ENCODE measurements at regions not wholly inside any gene's neighbourhood (a gene's known extent, or its start where the extent isn't known, plus 50 kb on each side); places are given as distances from the start of the nearest gene placed in this dataset.

DNA sequence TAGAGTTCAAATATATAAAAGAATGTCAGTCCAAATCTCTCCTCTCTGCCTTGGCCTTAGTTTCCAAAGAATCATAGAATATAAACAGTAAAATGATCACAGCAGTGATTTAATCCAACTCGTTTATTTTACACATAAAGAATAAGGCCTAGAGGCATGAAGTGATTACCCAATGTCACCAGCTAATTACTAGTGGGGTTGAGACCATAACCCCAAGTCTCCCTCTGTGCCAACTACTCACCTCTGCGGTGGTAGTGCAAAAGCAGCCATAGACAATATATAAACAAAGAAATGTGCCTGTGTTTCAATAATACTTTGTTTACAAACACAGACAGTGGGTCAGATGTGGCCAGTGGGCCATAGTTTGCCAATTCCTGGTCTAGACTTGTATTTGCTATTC lies 96.6 kb upstream of the FAT3 start:
- H3K4me3 ChIP-seq (ENCODE audit: control insufficient read depth in 1 of 7, extremely low read depth in 1 of 7, insufficient read depth in 4 of 7, low read depth in 2 of 7, low read length in 6 of 7) = no peak overlapping the region
- POLR2A ChIA-PET = no interaction called here
- CTCF ChIA-PET = interaction anchor here (1.0 kb wide), 1 partner anchor 67 kb away, joined by 3 read pairs; no protein-coding TSS in a partner anchor
- H3K27ac ChIP-seq (ENCODE audit: insufficient read depth in 1 of 2, low read depth in 1 of 2, low read length in 2 of 2, poor library complexity in 1 of 2, severe bottlenecking in 2 of 2) = no peak overlapping the region
- no peaks in the 10 kb centered on the region for H3K27me3 ChIP-seq (replicated peaks in 2 of 5; ENCODE audit: control insufficient read depth in 4 of 5, insufficient read depth in 5 of 5, low read length in 4 of 5)
- H3K4me1 ChIP-seq (ENCODE audit: control extremely low read depth in 1 of 4, control insufficient read depth in 4 of 4, insufficient read depth in 4 of 4, low read length in 3 of 4) = no peaks in the 10 kb centered on the region
- no peak for DNase-seq
- no peaks in the 10 kb centered on the region for H3K9me3 ChIP-seq (ENCODE audit: control extremely low read depth in 1 of 5, control insufficient read depth in 4 of 5, insufficient read depth in 2 of 5, low read depth in 1 of 5, low read length in 4 of 5)
- no CpG with 5 or more reads among the region's 2 CpGs for WGBS (ENCODE audit: insufficient coverage)
- no peaks in the 10 kb centered on the region for H3K36me3 ChIP-seq (ENCODE audit: control insufficient read depth in 4 of 4, insufficient read depth in 4 of 4, low read length in 3 of 4)

DNA sequence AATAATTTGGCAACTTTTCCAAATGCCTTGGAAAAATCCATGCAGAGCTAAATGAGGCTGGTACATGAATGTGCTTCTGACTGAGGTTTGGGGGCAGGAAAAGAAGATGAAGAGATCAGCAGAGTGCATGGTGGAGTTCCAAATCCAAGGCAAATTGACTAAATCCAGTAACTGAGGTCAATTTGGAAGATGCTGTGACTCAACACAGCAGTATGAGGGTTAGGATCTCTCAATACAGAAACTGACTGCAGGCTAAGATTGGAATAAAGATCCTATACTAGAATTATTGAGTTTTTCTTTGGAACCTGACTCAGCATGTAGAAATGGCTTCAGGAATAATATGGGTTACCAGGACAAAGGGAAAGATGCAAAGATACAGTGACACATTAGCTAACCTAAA lies 99.3 kb upstream of the FAT3 start:
- no peak for DNase-seq
- no peaks in the 10 kb centered on the region for H3K4me1 ChIP-seq (ENCODE audit: control extremely low read depth in 1 of 4, control insufficient read depth in 4 of 4, insufficient read depth in 4 of 4, low read length in 3 of 4)
- H3K9me3 ChIP-seq (ENCODE audit: control extremely low read depth in 1 of 5, control insufficient read depth in 4 of 5, insufficient read depth in 2 of 5, low read depth in 1 of 5, low read length in 4 of 5) = no peaks in the 10 kb centered on the region
- H3K27me3 ChIP-seq (replicated peaks in 2 of 5; ENCODE audit: control insufficient read depth in 4 of 5, insufficient read depth in 5 of 5, low read length in 4 of 5) = no peaks in the 10 kb centered on the region
- ChIA-PET CTCF (no interaction called here), POLR2A (no interaction called here)
- no peak overlapping the region for H3K27ac ChIP-seq (ENCODE audit: insufficient read depth in 1 of 2, low read depth in 1 of 2, low read length in 2 of 2, poor library complexity in 1 of 2, severe bottlenecking in 2 of 2)
- no peaks in the 10 kb centered on the region for H3K36me3 ChIP-seq (ENCODE audit: control insufficient read depth in 4 of 4, insufficient read depth in 4 of 4, low read length in 3 of 4)
- no peak overlapping the region for H3K4me3 ChIP-seq (ENCODE audit: control insufficient read depth in 1 of 7, extremely low read depth in 1 of 7, insufficient read depth in 4 of 7, low read depth in 2 of 7, low read length in 6 of 7)

DNA sequence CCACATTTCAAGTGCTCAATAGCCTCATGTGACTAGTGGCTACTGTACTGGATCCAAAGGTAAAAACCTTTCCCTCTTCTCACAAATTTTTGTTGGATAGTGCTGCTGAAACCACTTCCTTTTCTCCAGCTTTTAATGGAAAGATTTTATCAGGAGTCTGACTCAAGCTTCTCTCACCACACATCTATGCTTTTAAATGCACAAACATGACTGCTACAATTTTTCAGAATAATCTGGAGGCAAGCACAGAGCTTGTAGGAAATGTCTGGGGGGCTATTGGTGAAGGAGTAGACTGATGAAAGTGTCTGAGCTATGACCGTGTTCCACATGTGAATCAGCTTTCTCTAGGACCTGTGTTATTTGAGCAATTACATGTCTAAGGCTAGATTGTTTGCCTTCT lies 101.1 kb upstream of the FAT3 start:
- Histone ChIP-seq H3K36me3 (ENCODE audit: control insufficient read depth in 4 of 4, insufficient read depth in 4 of 4, low read length in 3 of 4) (no peaks in the 10 kb centered on the region), H3K9me3 (ENCODE audit: control extremely low read depth in 1 of 5, control insufficient read depth in 4 of 5, insufficient read depth in 2 of 5, low read depth in 1 of 5, low read length in 4 of 5) (no peaks in the 10 kb centered on the region), H3K4me1 (ENCODE audit: control extremely low read depth in 1 of 4, control insufficient read depth in 4 of 4, insufficient read depth in 4 of 4, low read length in 3 of 4) (no peaks in the 10 kb centered on the region), H3K27me3 (replicated peaks in 2 of 5; ENCODE audit: control insufficient read depth in 4 of 5, insufficient read depth in 5 of 5, low read length in 4 of 5) (no peaks in the 10 kb centered on the region), H3K27ac (ENCODE audit: insufficient read depth in 1 of 2, low read depth in 1 of 2, low read length in 2 of 2, poor library complexity in 1 of 2, severe bottlenecking in 2 of 2) (no peak overlapping the region), H3K4me3 (ENCODE audit: control insufficient read depth in 1 of 7, extremely low read depth in 1 of 7, insufficient read depth in 4 of 7, low read depth in 2 of 7, low read length in 6 of 7) (no peak overlapping the region)
- 17% methylated on average over 1 of the region's 1 CpG for WGBS (ENCODE audit: insufficient coverage)
- ChIA-PET CTCF (interaction anchor here (0.6 kb wide), 1 partner anchor 106 kb away, joined by 3 read pairs; no protein-coding TSS in a partner anchor), POLR2A (no interaction called here)
- DNase-seq = no peak

DNA sequence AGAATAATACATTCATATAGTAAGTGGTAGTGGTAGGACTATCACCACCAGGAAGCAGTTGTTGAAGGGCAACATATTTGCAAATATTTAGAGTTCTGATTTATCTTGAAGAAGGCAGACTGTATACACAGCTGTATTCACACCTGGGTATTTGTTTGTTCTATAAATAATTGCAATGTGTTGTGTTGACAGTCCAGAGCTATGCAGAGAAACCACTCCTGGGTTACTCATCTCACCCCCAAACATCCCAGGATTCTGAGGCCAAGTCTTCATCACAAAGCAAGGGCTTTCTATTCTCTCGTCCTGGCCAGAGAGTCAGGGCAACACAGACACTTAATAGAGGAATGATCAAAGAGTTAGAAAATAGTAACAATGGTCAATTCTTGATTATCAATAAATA lies 102.1 kb upstream of the FAT3 start:
- WGBS (ENCODE audit: insufficient coverage) = no CpG with 5 or more reads among the region's 1 CpG
- Histone ChIP-seq H3K36me3 (ENCODE audit: control insufficient read depth in 4 of 4, insufficient read depth in 4 of 4, low read length in 3 of 4) (no peaks in the 10 kb centered on the region), H3K27ac (ENCODE audit: insufficient read depth in 1 of 2, low read depth in 1 of 2, low read length in 2 of 2, poor library complexity in 1 of 2, severe bottlenecking in 2 of 2) (no peak overlapping the region), H3K27me3 (replicated peaks in 2 of 5; ENCODE audit: control insufficient read depth in 4 of 5, insufficient read depth in 5 of 5, low read length in 4 of 5) (no peaks in the 10 kb centered on the region), H3K9me3 (ENCODE audit: control extremely low read depth in 1 of 5, control insufficient read depth in 4 of 5, insufficient read depth in 2 of 5, low read depth in 1 of 5, low read length in 4 of 5) (no peaks in the 10 kb centered on the region), H3K4me1 (ENCODE audit: control extremely low read depth in 1 of 4, control insufficient read depth in 4 of 4, insufficient read depth in 4 of 4, low read length in 3 of 4) (no peaks in the 10 kb centered on the region), H3K4me3 (ENCODE audit: control insufficient read depth in 1 of 7, extremely low read depth in 1 of 7, insufficient read depth in 4 of 7, low read depth in 2 of 7, low read length in 6 of 7) (no peak overlapping the region)
- CTCF ChIA-PET = no interaction called here
- no peak for DNase-seq
- POLR2A ChIA-PET = no interaction called here

DNA sequence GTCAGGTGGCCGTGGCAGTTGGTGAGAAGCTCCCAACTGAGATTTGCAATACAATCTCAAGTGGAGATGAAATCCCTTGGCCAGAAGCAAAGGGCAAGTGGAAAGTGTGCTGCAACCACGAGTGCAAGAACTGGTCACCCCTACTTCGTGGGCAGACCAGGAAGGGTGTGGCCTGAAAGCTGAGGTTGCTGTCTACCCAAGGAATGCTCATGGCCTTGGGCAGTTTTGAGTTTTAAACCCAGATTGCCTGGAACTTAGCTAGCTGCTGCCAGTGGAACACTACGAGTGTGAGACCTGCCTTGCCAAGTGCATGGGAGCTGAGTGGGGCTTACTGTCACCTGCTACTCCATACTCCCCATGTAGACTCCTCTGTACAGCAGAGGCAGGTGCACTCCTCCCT lies 113.3 kb upstream of the FAT3 start:
- H3K27ac ChIP-seq (ENCODE audit: insufficient read depth in 1 of 2, low read depth in 1 of 2, low read length in 2 of 2, poor library complexity in 1 of 2, severe bottlenecking in 2 of 2) = no peak overlapping the region
- DNase-seq = no peak
- no peaks in the 10 kb centered on the region for H3K27me3 ChIP-seq (replicated peaks in 2 of 5; ENCODE audit: control insufficient read depth in 4 of 5, insufficient read depth in 5 of 5, low read length in 4 of 5)
- ChIA-PET CTCF (no interaction called here), POLR2A (no interaction called here)
- no peaks in the 10 kb centered on the region for H3K9me3 ChIP-seq (ENCODE audit: control extremely low read depth in 1 of 5, control insufficient read depth in 4 of 5, insufficient read depth in 2 of 5, low read depth in 1 of 5, low read length in 4 of 5)
- H3K4me3 ChIP-seq (ENCODE audit: control insufficient read depth in 1 of 7, extremely low read depth in 1 of 7, insufficient read depth in 4 of 7, low read depth in 2 of 7, low read length in 6 of 7) = no peak overlapping the region
- H3K36me3 ChIP-seq (ENCODE audit: control insufficient read depth in 4 of 4, insufficient read depth in 4 of 4, low read length in 3 of 4) = no peaks in the 10 kb centered on the region
- H3K4me1 ChIP-seq (ENCODE audit: control extremely low read depth in 1 of 4, control insufficient read depth in 4 of 4, insufficient read depth in 4 of 4, low read length in 3 of 4) = no peaks in the 10 kb centered on the region
- WGBS (ENCODE audit: insufficient coverage) = 73% methylated on average over 4 of the region's 4 CpGs

DNA sequence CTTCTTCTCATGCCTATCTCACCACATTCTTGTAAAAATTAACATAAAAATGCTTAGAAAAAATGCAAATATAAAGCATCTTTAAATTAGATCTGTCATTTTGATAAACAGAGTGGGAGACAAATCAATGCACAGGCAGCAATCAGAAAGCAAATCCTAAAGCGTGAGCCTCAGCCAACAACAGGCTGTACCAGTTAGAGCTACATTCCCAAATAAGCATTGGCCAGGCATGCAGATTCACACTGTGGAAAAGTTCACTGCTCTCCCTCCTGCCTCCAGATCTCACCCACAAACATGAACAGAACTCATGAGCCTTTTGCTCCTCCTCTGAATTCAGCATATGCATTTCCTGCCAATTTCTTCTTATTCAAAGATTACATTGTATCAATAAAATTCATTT lies 115.2 kb upstream of the FAT3 start:
- WGBS (ENCODE audit: insufficient coverage) = 75% methylated on average over 1 of the region's 1 CpG
- Histone ChIP-seq H3K36me3 (ENCODE audit: control insufficient read depth in 4 of 4, insufficient read depth in 4 of 4, low read length in 3 of 4) (no peaks in the 10 kb centered on the region), H3K27ac (ENCODE audit: insufficient read depth in 1 of 2, low read depth in 1 of 2, low read length in 2 of 2, poor library complexity in 1 of 2, severe bottlenecking in 2 of 2) (no peak overlapping the region), H3K27me3 (replicated peaks in 2 of 5; ENCODE audit: control insufficient read depth in 4 of 5, insufficient read depth in 5 of 5, low read length in 4 of 5) (no peaks in the 10 kb centered on the region), H3K9me3 (ENCODE audit: control extremely low read depth in 1 of 5, control insufficient read depth in 4 of 5, insufficient read depth in 2 of 5, low read depth in 1 of 5, low read length in 4 of 5) (no peaks in the 10 kb centered on the region), H3K4me3 (ENCODE audit: control insufficient read depth in 1 of 7, extremely low read depth in 1 of 7, insufficient read depth in 4 of 7, low read depth in 2 of 7, low read length in 6 of 7) (no peak overlapping the region), H3K4me1 (ENCODE audit: control extremely low read depth in 1 of 4, control insufficient read depth in 4 of 4, insufficient read depth in 4 of 4, low read length in 3 of 4) (no peaks in the 10 kb centered on the region)
- ChIA-PET POLR2A (no interaction called here), CTCF (no interaction called here)
- no peak for DNase-seq

DNA sequence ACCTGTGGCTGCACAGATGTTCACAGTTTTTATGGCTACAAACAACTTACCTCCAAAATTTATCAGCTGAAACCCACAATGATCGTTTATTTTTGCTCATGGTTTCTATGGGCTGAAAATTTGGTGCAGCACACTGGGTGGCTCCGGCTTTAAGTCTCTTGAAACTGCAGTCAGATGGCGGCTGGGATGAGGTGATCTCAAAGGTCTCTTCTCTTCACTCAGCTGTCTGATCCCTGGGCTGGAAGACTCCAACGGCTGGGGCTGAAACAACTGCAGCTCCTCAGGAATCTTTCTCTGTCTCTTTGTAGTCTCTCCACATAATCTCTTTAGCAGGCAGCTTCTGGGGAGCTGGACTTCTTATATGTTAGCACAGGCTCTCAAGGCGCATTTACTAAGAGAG lies 117.3 kb upstream of the FAT3 start:
- H3K36me3 ChIP-seq (ENCODE audit: control insufficient read depth in 4 of 4, insufficient read depth in 4 of 4, low read length in 3 of 4) = no peaks in the 10 kb centered on the region
- H3K27me3 ChIP-seq (replicated peaks in 2 of 5; ENCODE audit: control insufficient read depth in 4 of 5, insufficient read depth in 5 of 5, low read length in 4 of 5) = no peaks in the 10 kb centered on the region
- DNase-seq = no peak
- no peaks in the 10 kb centered on the region for H3K4me1 ChIP-seq (ENCODE audit: control extremely low read depth in 1 of 4, control insufficient read depth in 4 of 4, insufficient read depth in 4 of 4, low read length in 3 of 4)
- POLR2A ChIA-PET = no interaction called here
- no peak overlapping the region for H3K27ac ChIP-seq (ENCODE audit: insufficient read depth in 1 of 2, low read depth in 1 of 2, low read length in 2 of 2, poor library complexity in 1 of 2, severe bottlenecking in 2 of 2)
- no peaks in the 10 kb centered on the region for H3K9me3 ChIP-seq (ENCODE audit: control extremely low read depth in 1 of 5, control insufficient read depth in 4 of 5, insufficient read depth in 2 of 5, low read depth in 1 of 5, low read length in 4 of 5)
- CTCF ChIA-PET = no interaction called here
- no peak overlapping the region for H3K4me3 ChIP-seq (ENCODE audit: control insufficient read depth in 1 of 7, extremely low read depth in 1 of 7, insufficient read depth in 4 of 7, low read depth in 2 of 7, low read length in 6 of 7)
- WGBS (ENCODE audit: insufficient coverage) = 97% methylated on average over 4 of the region's 5 CpGs

DNA sequence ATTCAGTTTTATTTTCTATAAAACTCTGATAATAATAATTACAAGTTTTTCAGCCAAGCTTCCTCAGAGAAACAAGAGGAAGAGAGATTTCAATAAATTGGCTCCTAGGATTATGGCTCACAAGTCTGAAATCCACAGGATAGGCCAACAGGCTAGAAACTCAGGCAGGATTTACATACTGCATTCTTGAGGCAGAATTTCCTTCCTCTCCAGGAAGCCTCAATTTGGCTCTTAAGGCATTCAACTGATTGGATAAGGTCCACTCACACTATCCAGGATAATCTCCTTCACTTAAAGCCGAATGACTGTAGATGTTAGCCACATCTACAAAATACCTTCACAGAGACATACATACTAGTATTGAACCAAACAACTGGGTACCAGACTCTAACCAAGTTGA lies 120.3 kb upstream of the FAT3 start:
- no peak overlapping the region for H3K4me3 ChIP-seq (ENCODE audit: control insufficient read depth in 1 of 7, extremely low read depth in 1 of 7, insufficient read depth in 4 of 7, low read depth in 2 of 7, low read length in 6 of 7)
- no peak for DNase-seq
- ChIA-PET POLR2A (no interaction called here), CTCF (no interaction called here)
- H3K27ac ChIP-seq (ENCODE audit: insufficient read depth in 1 of 2, low read depth in 1 of 2, low read length in 2 of 2, poor library complexity in 1 of 2, severe bottlenecking in 2 of 2) = no peak overlapping the region
- H3K36me3 ChIP-seq (ENCODE audit: control insufficient read depth in 4 of 4, insufficient read depth in 4 of 4, low read length in 3 of 4) = no peaks in the 10 kb centered on the region
- no peaks in the 10 kb centered on the region for H3K9me3 ChIP-seq (ENCODE audit: control extremely low read depth in 1 of 5, control insufficient read depth in 4 of 5, insufficient read depth in 2 of 5, low read depth in 1 of 5, low read length in 4 of 5)
- no peaks in the 10 kb centered on the region for H3K27me3 ChIP-seq (replicated peaks in 2 of 5; ENCODE audit: control insufficient read depth in 4 of 5, insufficient read depth in 5 of 5, low read length in 4 of 5)
- WGBS (ENCODE audit: insufficient coverage) = 100% methylated on average over 1 of the region's 1 CpG
- H3K4me1 ChIP-seq (ENCODE audit: control extremely low read depth in 1 of 4, control insufficient read depth in 4 of 4, insufficient read depth in 4 of 4, low read length in 3 of 4) = no peaks in the 10 kb centered on the region
